Astrocyte (in vitro differentiated cells and primary cell): ENCODE measurements at regions not wholly inside any gene's neighbourhood (a gene's known extent, or its start where the extent isn't known, plus 50 kb on each side); places are given as distances from the start of the nearest gene placed in this dataset.

Source experiments
- DNase-seq: peaks from one replicate; pipeline ENCODE4 v3.0.0-alpha.2; 2010; ENCODE audit warnings: low read depth
- FAIRE-seq: peaks from 2 replicates; lab custom pipeline; 2011; peaks lifted over from hg19 to GRCh38; lab: Jason Lieb, UNC
- H2AFZ ChIP-seq: 2 replicates; pipeline ENCODE4 v1.6.0; 2012; ENCODE audit warnings: low read depth, low read length, inconsistent platforms
- H3K27ac ChIP-seq: 2 replicates; pipeline ENCODE4 v1.5.1; 2011; ENCODE audit warnings: low read depth, low read length, inconsistent platforms
- H3K27me3 ChIP-seq: 2 replicates; pipeline ENCODE4 v1.6.0; 2011; ENCODE audit warnings: low read length, inconsistent platforms; ENCODE audit not compliant: insufficient read depth
- H3K36me3 ChIP-seq: 2 replicates; pipeline ENCODE4 v1.5.1; 2011; ENCODE audit warnings: low read length, inconsistent platforms; ENCODE audit not compliant: insufficient read depth
- H3K4me1 ChIP-seq: 2 replicates; pipeline ENCODE4 v1.5.1; 2011; ENCODE audit warnings: low read length, inconsistent platforms; ENCODE audit not compliant: insufficient read depth
- H3K4me2 ChIP-seq: 2 replicates; pipeline ENCODE4 v1.6.0; 2012; ENCODE audit warnings: low read length, inconsistent platforms
- H3K4me3 ChIP-seq: 2 replicates; pipeline ENCODE4 v1.5.1; 2011; ENCODE audit warnings: low read depth, mild to moderate bottlenecking, low read length, inconsistent platforms; ENCODE audit not compliant: insufficient read depth
- H3K79me2 ChIP-seq: 2 replicates; pipeline ENCODE4 v1.6.0; 2012; ENCODE audit warnings: mild to moderate bottlenecking, low read length, inconsistent platforms; ENCODE audit not compliant: insufficient read depth
- H3K9ac ChIP-seq: 2 replicates; pipeline ENCODE4 v1.6.0; 2012; ENCODE audit warnings: mild to moderate bottlenecking, low read length, inconsistent platforms
- H3K9me3 ChIP-seq: 2 replicates; pipeline ENCODE4 v1.5.1; 2012; ENCODE audit warnings: low read depth, mild to moderate bottlenecking, low read length, inconsistent platforms; ENCODE audit not compliant: insufficient read depth
- H4K20me1 ChIP-seq: 2 replicates; pipeline ENCODE4 v1.6.0; 2012; ENCODE audit warnings: low read length, inconsistent platforms; ENCODE audit not compliant: insufficient read depth
- H3K27ac Mint-ChIP-seq: one replicate; pipeline ENCODE4 v1.8.0; 2021; ENCODE audit warnings: mild to moderate bottlenecking, mixed read lengths; ENCODE audit not compliant: unreplicated experiment
- H3K27me3 Mint-ChIP-seq: one replicate; pipeline ENCODE4 v1.8.0; 2021; ENCODE audit warnings: low read depth, mixed read lengths; ENCODE audit not compliant: unreplicated experiment
- H3K36me3 Mint-ChIP-seq: one replicate; pipeline ENCODE4 v1.8.0; 2021; ENCODE audit warnings: low read depth, mixed read lengths; ENCODE audit not compliant: unreplicated experiment
- H3K4me1 Mint-ChIP-seq: one replicate; pipeline ENCODE4 v1.8.0; 2021; ENCODE audit warnings: low read depth, mixed read lengths; ENCODE audit not compliant: unreplicated experiment
- H3K4me3 Mint-ChIP-seq: one replicate; pipeline ENCODE4 v1.8.0; 2021; ENCODE audit warnings: mild to moderate bottlenecking, moderate library complexity, mixed read lengths; ENCODE audit not compliant: unreplicated experiment
- H3K9me3 Mint-ChIP-seq: one replicate; pipeline ENCODE4 v1.8.0; 2021; ENCODE audit warnings: mild to moderate bottlenecking, mixed read lengths; ENCODE audit not compliant: unreplicated experiment
- EZH2 ChIP-seq: IDR thresholded peaks from 2 replicates; pipeline ENCODE4 v1.6.1; 2012; ENCODE audit warnings: mild to moderate bottlenecking, low read length, inconsistent platforms; ENCODE audit not compliant: insufficient read depth
- TF ChIP-seq, protein P1 (sequence below): IDR thresholded peaks from 2 replicates; pipeline ENCODE4 v1.5.1; 2011; ENCODE audit warnings: low read depth, mild to moderate bottlenecking, inconsistent platforms, low read length, moderate library complexity; ENCODE audit not compliant: insufficient read depth

- no peak for TF ChIP-seq EZH2
- TF ChIP-seq, protein P1, sequence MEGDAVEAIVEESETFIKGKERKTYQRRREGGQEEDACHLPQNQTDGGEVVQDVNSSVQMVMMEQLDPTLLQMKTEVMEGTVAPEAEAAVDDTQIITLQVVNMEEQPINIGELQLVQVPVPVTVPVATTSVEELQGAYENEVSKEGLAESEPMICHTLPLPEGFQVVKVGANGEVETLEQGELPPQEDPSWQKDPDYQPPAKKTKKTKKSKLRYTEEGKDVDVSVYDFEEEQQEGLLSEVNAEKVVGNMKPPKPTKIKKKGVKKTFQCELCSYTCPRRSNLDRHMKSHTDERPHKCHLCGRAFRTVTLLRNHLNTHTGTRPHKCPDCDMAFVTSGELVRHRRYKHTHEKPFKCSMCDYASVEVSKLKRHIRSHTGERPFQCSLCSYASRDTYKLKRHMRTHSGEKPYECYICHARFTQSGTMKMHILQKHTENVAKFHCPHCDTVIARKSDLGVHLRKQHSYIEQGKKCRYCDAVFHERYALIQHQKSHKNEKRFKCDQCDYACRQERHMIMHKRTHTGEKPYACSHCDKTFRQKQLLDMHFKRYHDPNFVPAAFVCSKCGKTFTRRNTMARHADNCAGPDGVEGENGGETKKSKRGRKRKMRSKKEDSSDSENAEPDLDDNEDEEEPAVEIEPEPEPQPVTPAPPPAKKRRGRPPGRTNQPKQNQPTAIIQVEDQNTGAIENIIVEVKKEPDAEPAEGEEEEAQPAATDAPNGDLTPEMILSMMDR, result no peak
These were observed 58.8 kb upstream of the ARHGAP36 start for GRCh38 chrX:130999360-130999759.

More at GRCh38 chrX:130999360-130999759, 58.8 kb upstream of the ARHGAP36 start:
- no peaks in the 10 kb centered on the region for H4K20me1 ChIP-seq
- H3K79me2 ChIP-seq, result no peaks in the 10 kb centered on the region
- no peaks in the 10 kb centered on the region for H3K4me1 Mint-ChIP-seq
- H3K4me1 ChIP-seq, result no peaks in the 10 kb centered on the region
- DNase-seq, result no peak
- FAIRE-seq, result no peak
- peaks cover 11% of the 10 kb centered on the region for H3K27me3 Mint-ChIP-seq
- H3K9me3 ChIP-seq, result no peaks in the 10 kb centered on the region
- H3K4me3 ChIP-seq, result no peak overlapping the region
- H3K4me2 ChIP-seq, result no peak overlapping the region
- no peaks in the 10 kb centered on the region for H3K9me3 Mint-ChIP-seq
- no peak overlapping the region for H3K27ac ChIP-seq
- no peaks in the 10 kb centered on the region for H3K36me3 ChIP-seq
- no peak overlapping the region for H3K4me3 Mint-ChIP-seq
- no peak overlapping the region for H3K27ac Mint-ChIP-seq
- no peaks in the 10 kb centered on the region for H3K27me3 ChIP-seq
- H2AFZ ChIP-seq, result no peak overlapping the region
- H3K36me3 Mint-ChIP-seq, result no peaks in the 10 kb centered on the region
- H3K9ac ChIP-seq, result no peak overlapping the region
